GM10248 (cell line): ENCODE measurements at regions not wholly inside any gene's neighbourhood (a gene's known extent, or its start where the extent isn't known, plus 50 kb on each side); places are given as distances from the start of the nearest gene placed in this dataset.

Experiments used
- CTCF ChIA-PET: fragments of 300-600 bp; sonication (Branson Sonifier 250); formaldehyde crosslinking; extraction: SDS; loops from one replicate; lab custom pipeline; 2021; ENCODE audit warnings: antibody characterized with exemption; lab: Yijun Ruan, JAX
- POLR2A ChIA-PET: fragments of 350-650 bp; sonication (Branson Sonifier 250); formaldehyde crosslinking; extraction: SDS; loops from one replicate; lab custom pipeline; 2020; ENCODE audit warnings: antibody characterized with exemption; lab: Yijun Ruan, JAX
- DNase-seq: peaks from one replicate; pipeline ENCODE4 v3.0.0; 2012; ENCODE audit errors: extremely low spot score
- TF ChIP-seq, protein P1 (sequence below): IDR thresholded peaks from 2 replicates; pipeline ENCODE4 v1.5.1; 2012; ENCODE audit warnings: mild to moderate bottlenecking, low read depth; ENCODE audit errors: extremely low read depth, missing control alignments, control extremely low read depth

DNA sequence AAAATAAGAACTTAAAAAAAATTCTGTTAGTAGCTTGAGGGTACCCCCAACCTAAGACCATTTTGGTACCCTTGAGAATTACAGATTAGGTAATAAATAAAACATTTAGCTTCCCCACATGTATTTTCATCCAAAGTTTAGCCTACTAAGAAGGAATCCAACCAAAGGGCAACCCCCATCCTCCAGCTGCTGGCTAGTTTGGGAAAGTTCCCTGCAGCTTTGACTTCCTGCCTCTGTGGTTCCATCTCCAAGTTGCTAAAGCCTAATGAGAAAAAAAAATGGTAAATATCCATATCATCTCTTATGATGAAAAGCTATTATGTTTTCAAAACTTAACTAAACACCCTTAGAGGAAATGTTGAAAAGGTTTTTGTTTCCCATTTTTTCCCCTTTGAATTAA, 547.2 kb downstream of the ANKRD7 start:
- no peak for DNase-seq
- CTCF ChIA-PET, result no interaction called here
- TF ChIP-seq, protein P1, sequence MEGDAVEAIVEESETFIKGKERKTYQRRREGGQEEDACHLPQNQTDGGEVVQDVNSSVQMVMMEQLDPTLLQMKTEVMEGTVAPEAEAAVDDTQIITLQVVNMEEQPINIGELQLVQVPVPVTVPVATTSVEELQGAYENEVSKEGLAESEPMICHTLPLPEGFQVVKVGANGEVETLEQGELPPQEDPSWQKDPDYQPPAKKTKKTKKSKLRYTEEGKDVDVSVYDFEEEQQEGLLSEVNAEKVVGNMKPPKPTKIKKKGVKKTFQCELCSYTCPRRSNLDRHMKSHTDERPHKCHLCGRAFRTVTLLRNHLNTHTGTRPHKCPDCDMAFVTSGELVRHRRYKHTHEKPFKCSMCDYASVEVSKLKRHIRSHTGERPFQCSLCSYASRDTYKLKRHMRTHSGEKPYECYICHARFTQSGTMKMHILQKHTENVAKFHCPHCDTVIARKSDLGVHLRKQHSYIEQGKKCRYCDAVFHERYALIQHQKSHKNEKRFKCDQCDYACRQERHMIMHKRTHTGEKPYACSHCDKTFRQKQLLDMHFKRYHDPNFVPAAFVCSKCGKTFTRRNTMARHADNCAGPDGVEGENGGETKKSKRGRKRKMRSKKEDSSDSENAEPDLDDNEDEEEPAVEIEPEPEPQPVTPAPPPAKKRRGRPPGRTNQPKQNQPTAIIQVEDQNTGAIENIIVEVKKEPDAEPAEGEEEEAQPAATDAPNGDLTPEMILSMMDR, result no peak
- POLR2A ChIA-PET, result no interaction called here

DNA sequence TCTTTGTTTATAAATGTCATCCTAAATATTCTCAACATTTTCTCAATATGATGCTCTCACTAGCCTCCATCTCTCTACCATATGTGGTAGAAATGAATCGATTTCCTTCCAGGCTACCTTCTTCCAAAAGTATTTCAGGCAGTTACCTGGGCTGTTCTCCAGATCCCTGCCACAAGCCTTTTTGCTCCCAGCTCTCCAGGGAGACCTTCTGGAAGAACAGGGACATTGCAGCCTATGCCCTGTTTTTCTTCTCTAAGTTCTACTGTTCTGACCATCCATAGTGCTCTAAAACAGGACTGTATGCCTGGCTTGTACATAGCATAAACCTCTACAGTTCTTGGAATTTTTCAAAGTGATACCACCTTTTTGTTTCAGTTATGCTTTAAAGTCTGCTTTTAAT, 552.8 kb downstream of the ANKRD7 start:
- TF ChIP-seq, protein P1, result no peak
- CTCF ChIA-PET, result no interaction called here
- DNase-seq, result no peak
- POLR2A ChIA-PET, result no interaction called here

DNA sequence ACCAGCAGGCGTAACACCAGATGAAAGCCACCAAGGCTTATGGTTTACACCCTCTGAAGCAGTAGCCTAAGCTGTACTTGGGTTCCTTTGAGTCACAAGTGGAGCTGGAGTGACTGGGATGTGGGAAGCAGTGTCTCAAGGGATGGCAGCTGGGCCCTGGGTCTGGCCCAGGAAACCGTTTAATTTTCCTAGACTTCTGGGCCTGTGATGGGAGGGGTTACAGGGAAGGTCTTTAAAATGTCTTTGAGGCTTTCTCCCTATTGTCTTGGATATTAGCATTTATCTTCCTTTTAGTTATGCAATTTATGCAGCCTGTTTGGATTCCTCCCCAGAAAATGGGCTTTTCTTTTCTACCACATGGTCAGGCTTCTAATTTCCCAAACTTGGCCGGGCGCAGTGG, 568.2 kb downstream of the ANKRD7 start:
- POLR2A ChIA-PET, result no interaction called here
- TF ChIP-seq, protein P1, result no peak
- CTCF ChIA-PET, result no interaction called here
- DNase-seq, result no peak

DNA sequence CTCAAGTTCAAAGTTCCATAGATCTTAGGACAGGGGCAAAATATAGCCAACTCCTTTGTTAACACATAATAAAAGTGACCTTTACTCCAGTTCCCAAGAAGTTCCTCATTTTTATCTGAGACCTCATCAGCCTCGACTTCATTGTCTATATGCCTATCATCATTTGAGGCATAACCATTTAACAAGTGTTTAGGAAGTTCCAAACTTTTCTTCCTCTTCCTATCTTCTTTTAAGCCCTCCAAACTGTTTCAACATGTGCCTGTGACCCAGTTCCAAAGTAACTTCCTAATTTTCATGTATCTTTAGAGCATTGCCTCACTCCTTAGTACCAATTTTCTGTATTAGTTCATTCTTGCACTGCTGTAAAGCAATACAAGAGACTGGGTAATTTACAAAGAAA, 569.1 kb downstream of the ANKRD7 start:
- POLR2A ChIA-PET, result no interaction called here
- CTCF ChIA-PET, result no interaction called here
- TF ChIP-seq, protein P1, result no peak
- no peak for DNase-seq

DNA sequence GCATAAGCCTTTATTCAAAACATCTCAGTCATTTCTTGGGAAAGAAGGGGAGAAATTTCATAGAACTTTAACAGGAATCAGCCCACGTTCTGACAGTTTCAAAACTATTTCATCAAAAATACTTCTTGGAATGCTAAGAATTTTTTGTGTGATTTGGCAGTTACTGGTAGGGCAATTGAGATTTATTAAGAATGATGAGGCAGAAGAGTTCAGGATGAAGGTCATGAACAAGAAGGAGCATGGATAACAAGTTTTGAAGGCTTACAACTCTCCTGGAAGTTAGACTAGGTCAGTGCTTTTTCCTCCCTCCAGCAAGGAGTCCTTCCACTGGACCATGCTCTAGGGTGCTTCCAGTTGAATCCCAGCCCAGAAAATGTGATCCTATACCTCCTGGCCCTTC, 569.9 kb downstream of the ANKRD7 start:
- ChIA-PET POLR2A (no interaction called here), CTCF (interaction anchor here (0.8 kb wide), 1 partner anchor 11 kb away, joined by 4 read pairs; no protein-coding TSS in a partner anchor)
- TF ChIP-seq, protein P1, result no peak
- DNase-seq, result no peak

DNA sequence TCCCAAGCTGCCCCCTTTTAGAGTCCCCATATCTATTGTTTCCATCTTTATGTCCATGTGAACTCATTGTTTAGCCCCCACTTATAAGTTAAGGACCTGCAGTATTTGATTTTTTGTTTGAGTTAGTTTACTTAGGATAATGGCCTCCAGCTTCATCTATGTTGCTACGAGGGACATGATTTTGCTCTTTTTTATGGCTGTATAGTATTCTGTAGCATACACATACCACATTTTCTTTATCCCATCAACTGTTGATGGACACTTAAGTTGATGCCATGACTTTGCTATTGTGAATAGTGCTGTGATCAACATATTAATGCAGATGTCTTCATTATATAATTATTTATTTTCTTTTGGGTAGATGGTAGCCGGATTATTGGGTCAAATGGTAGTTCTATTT, 576.9 kb downstream of the ANKRD7 start:
- CTCF ChIA-PET, result interaction anchor here (2.9 kb wide), 1 partner anchor 13 kb away, joined by 9 read pairs; no protein-coding TSS in a partner anchor
- DNase-seq, result no peak
- TF ChIP-seq, protein P1, result no peak
- POLR2A ChIA-PET, result no interaction called here

DNA sequence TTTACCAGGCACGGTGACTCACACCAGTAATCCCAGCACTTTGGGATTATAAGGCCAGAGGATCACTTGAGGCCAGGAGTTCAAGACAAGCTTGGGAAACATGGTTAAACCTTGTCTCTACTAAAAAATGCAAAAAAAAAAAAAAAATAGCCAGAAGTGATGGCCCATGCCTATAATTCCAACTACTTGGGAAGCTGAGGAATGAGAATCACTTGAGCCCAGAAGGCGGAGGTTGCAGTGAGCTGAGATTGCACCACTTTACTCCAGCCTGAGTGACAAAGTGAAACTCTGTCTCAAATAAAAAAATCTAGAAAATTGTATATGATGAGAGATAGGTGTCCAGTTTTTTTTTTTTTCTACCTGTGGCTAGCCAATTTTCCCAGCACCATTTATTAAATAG, 578.2 kb downstream of the ANKRD7 start:
- TF ChIP-seq, protein P1, result no peak
- ChIA-PET POLR2A (no interaction called here), CTCF (no interaction called here)
- DNase-seq, result no peak
